SU-DHL-6 (cell line): ENCODE measurements at regions not wholly inside any gene's neighbourhood (a gene's known extent, or its start where the extent isn't known, plus 50 kb on each side); places are given as distances from the start of the nearest gene placed in this dataset.
A peak's percentile ranks its signal among the peaks of the same experiment; 100 is the strongest.

Source experiments
- H2AFZ ChIP-seq: fragments of 200-600 bp; sonication (generic); 2 replicates; pipeline ENCODE4 v1.6.1; 2014; ENCODE audit warnings: low read depth, mild to moderate bottlenecking, moderate library complexity, mixed read lengths, antibody characterized with exemption, low read length; ENCODE audit not compliant: severe bottlenecking
- H3F3A ChIP-seq: fragments of 200-600 bp; shearing (Covaris generic); 2 replicates; pipeline ENCODE4 v1.6.0; 2016; ENCODE audit warnings: antibody characterized with exemption, mild to moderate bottlenecking; ENCODE audit not compliant: insufficient read depth
- H3K27ac ChIP-seq: fragments of 200-600 bp; sonication (generic); 2 replicates; pipeline ENCODE4 v1.5.1; 2016; ENCODE audit warnings: low read depth, mild to moderate bottlenecking, low read length, moderate library complexity, mixed read lengths
- H3K27me3 ChIP-seq: fragments of 200-600 bp; sonication (generic), shearing (Covaris generic); 2 replicates; pipeline ENCODE4 v1.6.0; 2014; ENCODE audit warnings: mild to moderate bottlenecking, low read length
- H3K36me3 ChIP-seq: fragments of 200-600 bp; sonication (generic); 2 replicates; pipeline ENCODE4 v1.6.1; 2014; ENCODE audit warnings: mild to moderate bottlenecking, low read length, mixed read lengths
- H3K4me2 ChIP-seq: fragments of 300-600, 200-600 bp; shearing (Covaris generic), sonication (generic); 2 replicates; pipeline ENCODE4 v1.6.0; 2014; ENCODE audit warnings: low read length, low read depth, mild to moderate bottlenecking; ENCODE audit not compliant: poor library complexity, severe bottlenecking
- H3K4me3 ChIP-seq: fragments of 200-600 bp; sonication (generic); 2 replicates; pipeline ENCODE4 v1.5.1; 2014; ENCODE audit warnings: antibody characterized with exemption, low read length, mild to moderate bottlenecking, mixed read lengths; ENCODE audit not compliant: insufficient read depth, poor library complexity, severe bottlenecking
- H3K79me2 ChIP-seq: fragments of 200-600 bp; sonication (generic); 2 replicates; pipeline ENCODE4 v1.6.1; 2014; ENCODE audit warnings: mild to moderate bottlenecking, low read length, moderate library complexity; ENCODE audit not compliant: insufficient read depth
- H3K9ac ChIP-seq: fragments of 200-600 bp; sonication (generic); 2 replicates; pipeline ENCODE4 v1.7.0; 2014; ENCODE audit warnings: mild to moderate bottlenecking, low read length
- H3K9me2 ChIP-seq: fragments of 200-600 bp; sonication (generic); replicated peaks from 2 replicates; pipeline ENCODE4 v1.6.1; 2014; ENCODE audit warnings: low read length; ENCODE audit not compliant: insufficient read depth
- H3K9me3 ChIP-seq: fragments of 200-600 bp; sonication (generic); 2 replicates; pipeline ENCODE4 v1.6.1; 2014; ENCODE audit warnings: low read length, mixed read lengths; ENCODE audit not compliant: insufficient read depth
- H4K20me1 ChIP-seq: fragments of 200-600 bp; sonication (generic); 2 replicates; pipeline ENCODE4 v1.6.1; 2014; ENCODE audit warnings: low read depth, mild to moderate bottlenecking, antibody characterized with exemption, low read length, moderate library complexity, mixed read lengths
- EZH2phosphoT487 ChIP-seq: fragments of 200-600 bp; sonication (generic), shearing (Covaris generic); conservative IDR thresholded peaks from 2 replicates; pipeline ENCODE4 v1.6.1; 2018; ENCODE audit warnings: mild to moderate bottlenecking, antibody characterized with exemption, low read length, moderate library complexity, mixed read lengths
- TF ChIP-seq, protein P1 (sequence below): fragments of 200-600 bp; sonication (generic); IDR thresholded peaks from one replicate; pipeline ENCODE4 v1.5.1; 2017; ENCODE audit warnings: antibody characterized with exemption, mild to moderate bottlenecking, low read length, moderate library complexity; ENCODE audit not compliant: insufficient read depth, poor library complexity, severe bottlenecking

DNA sequence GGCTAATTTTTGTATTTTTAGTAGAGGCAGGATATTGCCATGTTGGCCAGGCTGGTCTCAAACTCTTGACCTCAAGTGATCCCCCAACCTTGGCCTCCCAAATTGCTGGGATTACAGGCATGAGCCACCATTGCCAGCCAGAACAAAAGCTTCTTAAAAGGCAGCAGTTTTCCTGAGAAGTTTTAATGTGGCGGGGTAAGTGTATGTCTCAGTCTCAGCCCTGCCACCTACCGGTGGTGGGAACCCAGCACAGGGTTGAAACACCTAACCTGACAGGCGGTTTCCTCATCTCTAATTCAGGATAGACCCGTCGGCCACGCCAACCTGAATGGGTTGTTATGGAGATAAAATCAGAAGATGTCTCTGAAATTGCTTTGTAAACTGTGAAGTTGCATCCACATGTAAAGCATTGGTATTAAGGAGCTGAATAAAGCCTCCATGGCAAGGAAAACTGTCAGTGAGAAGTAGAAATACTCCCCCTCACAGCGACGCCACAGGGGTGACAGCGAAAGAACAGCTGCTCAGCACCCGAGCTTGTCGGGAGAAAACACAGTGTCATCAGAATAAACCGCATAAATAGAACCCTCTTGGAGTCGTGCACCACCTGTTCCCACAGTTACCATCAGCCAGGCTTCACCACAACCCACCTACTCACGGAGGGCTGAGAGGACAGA, 165.9 kb upstream of the NCAM1 start:
- Histone ChIP-seq H3K4me3 (no peak overlapping the region), H4K20me1 (no peaks in the 10 kb centered on the region), H3K9ac (no peak overlapping the region), H2AFZ (no peak overlapping the region), H3K27ac (no peak overlapping the region), H3K9me3 (no peaks in the 10 kb centered on the region), H3K36me3 (no peaks in the 10 kb centered on the region), H3K4me2 (no peak overlapping the region), H3F3A (no peaks in the 10 kb centered on the region), H3K27me3 (no peaks in the 10 kb centered on the region), H3K79me2 (no peaks in the 10 kb centered on the region), H3K9me2 (no peaks in the 10 kb centered on the region)
- TF ChIP-seq, protein P1, sequence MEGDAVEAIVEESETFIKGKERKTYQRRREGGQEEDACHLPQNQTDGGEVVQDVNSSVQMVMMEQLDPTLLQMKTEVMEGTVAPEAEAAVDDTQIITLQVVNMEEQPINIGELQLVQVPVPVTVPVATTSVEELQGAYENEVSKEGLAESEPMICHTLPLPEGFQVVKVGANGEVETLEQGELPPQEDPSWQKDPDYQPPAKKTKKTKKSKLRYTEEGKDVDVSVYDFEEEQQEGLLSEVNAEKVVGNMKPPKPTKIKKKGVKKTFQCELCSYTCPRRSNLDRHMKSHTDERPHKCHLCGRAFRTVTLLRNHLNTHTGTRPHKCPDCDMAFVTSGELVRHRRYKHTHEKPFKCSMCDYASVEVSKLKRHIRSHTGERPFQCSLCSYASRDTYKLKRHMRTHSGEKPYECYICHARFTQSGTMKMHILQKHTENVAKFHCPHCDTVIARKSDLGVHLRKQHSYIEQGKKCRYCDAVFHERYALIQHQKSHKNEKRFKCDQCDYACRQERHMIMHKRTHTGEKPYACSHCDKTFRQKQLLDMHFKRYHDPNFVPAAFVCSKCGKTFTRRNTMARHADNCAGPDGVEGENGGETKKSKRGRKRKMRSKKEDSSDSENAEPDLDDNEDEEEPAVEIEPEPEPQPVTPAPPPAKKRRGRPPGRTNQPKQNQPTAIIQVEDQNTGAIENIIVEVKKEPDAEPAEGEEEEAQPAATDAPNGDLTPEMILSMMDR, result peak; percentile 56
- TF ChIP-seq EZH2phosphoT487, result no peak

DNA sequence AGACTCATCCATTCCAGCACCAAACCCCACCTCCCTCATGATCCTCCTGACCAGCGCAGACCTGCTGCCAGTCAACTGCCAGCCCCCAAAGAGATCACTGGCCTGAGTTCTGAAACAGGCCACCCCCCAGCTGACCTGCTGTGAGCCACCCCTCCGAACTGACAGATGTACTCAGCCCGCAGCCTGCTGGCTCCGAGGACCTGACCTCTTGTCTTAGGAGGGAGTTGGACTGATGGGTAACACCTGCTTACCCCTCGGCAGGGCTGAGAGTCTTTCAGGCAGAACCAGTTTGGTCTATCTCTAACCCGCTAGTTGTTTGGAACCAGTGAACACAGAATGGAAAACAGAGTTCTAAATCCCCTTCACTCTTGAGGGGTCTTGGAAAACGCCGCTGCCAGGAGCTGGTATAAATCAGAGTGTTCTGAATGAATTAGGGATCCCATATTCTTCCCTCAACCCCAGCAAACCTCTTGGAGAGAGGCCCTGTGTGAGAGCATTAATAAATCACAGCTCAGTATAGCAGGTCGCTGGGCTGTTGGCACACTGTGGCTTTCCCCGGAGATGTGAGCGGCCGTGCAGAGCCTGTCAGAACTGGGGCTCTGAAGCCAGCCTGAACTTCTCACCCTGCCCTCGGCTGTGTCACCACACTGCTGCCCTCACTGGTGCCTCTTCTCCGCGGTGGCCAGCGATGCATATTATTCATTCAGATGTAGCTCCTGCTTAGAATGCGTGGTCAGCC, 165.1 kb upstream of the NCAM1 start:
- Histone ChIP-seq H2AFZ (no peak overlapping the region), H3K4me3 (no peak overlapping the region), H3F3A (no peaks in the 10 kb centered on the region), H3K4me2 (no peak overlapping the region), H4K20me1 (no peaks in the 10 kb centered on the region), H3K79me2 (no peaks in the 10 kb centered on the region), H3K27ac (no peak overlapping the region), H3K9me3 (no peaks in the 10 kb centered on the region), H3K27me3 (no peaks in the 10 kb centered on the region), H3K9ac (no peak overlapping the region), H3K36me3 (no peaks in the 10 kb centered on the region), H3K9me2 (no peaks in the 10 kb centered on the region)
- TF ChIP-seq EZH2phosphoT487, result no peak
- TF ChIP-seq, protein P1, result no peak

DNA sequence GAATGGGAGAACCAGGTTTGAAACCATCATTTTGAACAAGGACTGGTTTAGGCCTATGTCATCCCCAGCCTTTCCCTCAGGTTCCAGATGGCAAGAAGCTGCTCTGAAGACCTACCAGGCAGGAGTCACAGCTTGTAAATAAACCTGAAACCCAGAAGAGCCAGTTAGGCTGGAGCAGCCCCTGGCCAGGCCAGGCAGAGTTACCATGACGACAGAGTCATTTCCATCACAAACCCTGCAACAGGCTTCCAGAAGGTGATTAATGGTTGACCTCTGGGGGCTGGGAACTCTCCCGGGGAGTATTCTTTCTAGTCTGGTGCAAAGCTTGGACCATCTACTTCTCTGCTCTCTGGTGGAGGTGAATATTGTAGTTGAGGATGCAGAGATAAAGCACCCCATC, 164.1 kb upstream of the NCAM1 start:
- H3K36me3 ChIP-seq, result no peaks in the 10 kb centered on the region
- H3K27ac ChIP-seq, result no peak overlapping the region
- H3K9me2 ChIP-seq, result no peaks in the 10 kb centered on the region
- no peak overlapping the region for H2AFZ ChIP-seq
- H3K79me2 ChIP-seq, result no peaks in the 10 kb centered on the region
- H4K20me1 ChIP-seq, result no peaks in the 10 kb centered on the region
- H3K4me3 ChIP-seq, result no peak overlapping the region
- TF ChIP-seq, protein P1, result no peak
- no peak for TF ChIP-seq EZH2phosphoT487
- no peak overlapping the region for H3K4me2 ChIP-seq
- H3F3A ChIP-seq, result no peaks in the 10 kb centered on the region
- no peak overlapping the region for H3K9ac ChIP-seq
- H3K9me3 ChIP-seq, result no peaks in the 10 kb centered on the region
- H3K27me3 ChIP-seq, result no peaks in the 10 kb centered on the region
